CD4-positive, alpha-beta memory T cell (primary cell): ENCODE measurements at regions not wholly inside any gene's neighbourhood (a gene's known extent, or its start where the extent isn't known, plus 50 kb on each side); places are given as distances from the start of the nearest gene placed in this dataset.
"Not testable (repeated sequence)": the region's sequence is repeated elsewhere in the genome, so short reads cannot be mapped to it uniquely, and the experiment has no call there.

ENCODE experiments used
- CTCF ChIA-PET: fragments of 350-600 bp; sonication (Branson Sonifier 250); formaldehyde crosslinking; loops from one replicate; lab custom pipeline; 2021; ENCODE audit warnings: inconsistent platforms; ENCODE audit not compliant: partially characterized antibody; lab: Charles Lee
- POLR2A ChIA-PET: fragments of 350-600 bp; sonication (Branson Sonifier 250); formaldehyde crosslinking; loops from one replicate; lab custom pipeline; 2021; ENCODE audit not compliant: partially characterized antibody; lab: Charles Lee
- DNase-seq, 5 donors: peaks; one replicate each; pipeline versions ENCODE4 v3.0.0 to v3.0.0-alpha.2; 2020 to 2022; ENCODE audit warnings: mixed read lengths in 1 of 5
- H3K27ac ChIP-seq: one replicate; pipeline ENCODE4 v1.7.0; 2013; ENCODE audit warnings: low read depth, low read length
- H3K27me3 ChIP-seq: 2 replicates; pipeline ENCODE4 v1.7.0; 2013; ENCODE audit warnings: mild to moderate bottlenecking, low read length, moderate library complexity; ENCODE audit not compliant: insufficient read depth
- H3K36me3 ChIP-seq: 2 replicates; pipeline ENCODE4 v1.7.0; 2013; ENCODE audit warnings: mild to moderate bottlenecking, low read length, moderate library complexity; ENCODE audit not compliant: insufficient read depth
- H3K4me1 ChIP-seq: 2 replicates; pipeline ENCODE4 v1.7.0; 2013; ENCODE audit warnings: mild to moderate bottlenecking, low read length, moderate library complexity; ENCODE audit not compliant: insufficient read depth
- H3K4me3 ChIP-seq, 2 donors: one replicate each; pipeline ENCODE4 v1.7.0; 2013; ENCODE audit warnings: low read length in 2 of 2, mild to moderate bottlenecking in 1 of 2
- H3K9me3 ChIP-seq, 2 donors: one replicate each; pipeline ENCODE4 v1.7.0; 2013; ENCODE audit warnings: low read length in 2 of 2, control low read depth in 1 of 2; ENCODE audit not compliant: control insufficient read depth in 1 of 2
- H3K27ac Mint-ChIP-seq, 7 donors: one replicate each; pipeline ENCODE4 v1.8.0; 2020 to 2021; ENCODE audit warnings: mixed read lengths in 7 of 7, mild to moderate bottlenecking in 6 of 7, inconsistent platforms in 3 of 7, moderate library complexity in 3 of 7
- H3K27me3 Mint-ChIP-seq, 2 donors: one replicate each; pipeline ENCODE4 v1.8.0; 2020 to 2021; ENCODE audit warnings: mixed read lengths in 2 of 2
- H3K36me3 Mint-ChIP-seq, 2 donors: one replicate each; pipeline ENCODE4 v1.8.0; 2020 to 2021; ENCODE audit warnings: mixed read lengths in 2 of 2, inconsistent platforms in 1 of 2, mild to moderate bottlenecking in 1 of 2
- H3K4me1 Mint-ChIP-seq, 4 donors: one replicate each; pipeline ENCODE4 v1.8.0; 2020 to 2021; ENCODE audit warnings: mixed read lengths in 4 of 4, mild to moderate bottlenecking in 1 of 4
- H3K4me3 Mint-ChIP-seq, 8 donors: one replicate each; pipeline ENCODE4 v1.8.0; 2020 to 2021; ENCODE audit warnings: mixed read lengths in 8 of 8, mild to moderate bottlenecking in 7 of 8, moderate library complexity in 6 of 8, inconsistent platforms in 3 of 8
- H3K9me3 Mint-ChIP-seq, 8 donors: one replicate each; pipeline ENCODE4 v1.8.0; 2020 to 2021; ENCODE audit warnings: mixed read lengths in 8 of 8, mild to moderate bottlenecking in 5 of 8, inconsistent platforms in 3 of 8, moderate library complexity in 1 of 8
- intact Hi-C: fragments of 100-400 bp; cut with micrococcal nuclease; formaldehyde crosslinking; loops from one replicate; pipeline ENCODE4 v1.15.1; 2023

GRCh38 chr3:70435422-70435821 is 123.0 kb upstream of the MDFIC2 start:
- not testable (repeated sequence) for H3K27me3 Mint-ChIP-seq

GRCh38 chr3:70433091-70433490 is 120.7 kb upstream of the MDFIC2 start:
- H3K4me1 ChIP-seq: no peaks in the 10 kb centered on the region
- H3K4me3 ChIP-seq: no peak overlapping the region
- no peak overlapping the region for H3K27ac Mint-ChIP-seq
- H3K27me3 ChIP-seq: no peaks in the 10 kb centered on the region
- peaks cover 0 to 6% (median 0%) of the 10 kb centered on the region in 8 donors for H3K9me3 Mint-ChIP-seq
- H3K36me3 Mint-ChIP-seq: no peaks in the 10 kb centered on the region
- peaks cover 3 to 4% of the 10 kb centered on the region in 2 donors for H3K27me3 Mint-ChIP-seq
- ChIA-PET POLR2A (no interaction called here), CTCF (no interaction called here)
- intact Hi-C loops: no loop called here
- no peak for DNase-seq
- no peaks in the 10 kb centered on the region for H3K4me1 Mint-ChIP-seq
- H3K9me3 ChIP-seq: no peaks in the 10 kb centered on the region
- H3K36me3 ChIP-seq: no peaks in the 10 kb centered on the region
- no peak overlapping the region for H3K4me3 Mint-ChIP-seq
- no peak overlapping the region for H3K27ac ChIP-seq

More at GRCh38 chr3:70435422-70435821, 123.0 kb upstream of the MDFIC2 start:
- H3K9me3 Mint-ChIP-seq, H3K4me3 Mint-ChIP-seq, H3K4me3 ChIP-seq, H3K27me3 ChIP-seq, H3K27ac Mint-ChIP-seq, intact Hi-C loops, H3K27ac ChIP-seq, CTCF ChIA-PET, H3K4me1 Mint-ChIP-seq, H3K36me3 Mint-ChIP-seq, DNase-seq, POLR2A ChIA-PET, H3K9me3 ChIP-seq, H3K4me1 ChIP-seq, H3K36me3 ChIP-seq: not testable (repeated sequence)

GRCh38 chr3:70431911-70432310 is 119.5 kb upstream of the MDFIC2 start:
- H3K36me3 Mint-ChIP-seq: no peaks in the 10 kb centered on the region
- H3K27ac ChIP-seq: no peak overlapping the region
- no peak for DNase-seq
- POLR2A ChIA-PET: no interaction called here
- intact Hi-C loops: no loop called here
- H3K4me3 ChIP-seq: no peak overlapping the region
- H3K9me3 Mint-ChIP-seq: peaks cover 0 to 6% (median 0%) of the 10 kb centered on the region in 8 donors
- no peaks in the 10 kb centered on the region for H3K27me3 ChIP-seq
- H3K4me1 Mint-ChIP-seq: no peaks in the 10 kb centered on the region
- peaks cover 1 to 2% of the 10 kb centered on the region in 2 donors for H3K27me3 Mint-ChIP-seq
- no peaks in the 10 kb centered on the region for H3K4me1 ChIP-seq
- CTCF ChIA-PET: no interaction called here
- no peak overlapping the region for H3K27ac Mint-ChIP-seq
- H3K4me3 Mint-ChIP-seq: no peak overlapping the region
- H3K9me3 ChIP-seq: no peaks in the 10 kb centered on the region
- H3K36me3 ChIP-seq: no peaks in the 10 kb centered on the region

GRCh38 chr3:70426071-70426470 is 113.6 kb upstream of the MDFIC2 start:
- Mint-ChIP-seq H3K27ac (no peak overlapping the region), H3K27me3 (peaks cover 0 to 3% of the 10 kb centered on the region in 2 donors), H3K4me3 (no peak overlapping the region), H3K9me3 (peaks cover 0 to 2% (median 0%) of the 10 kb centered on the region in 8 donors), H3K36me3 (no peaks in the 10 kb centered on the region), H3K4me1 (no peaks in the 10 kb centered on the region)
- intact Hi-C loops: no loop called here
- H3K27ac ChIP-seq: no peak overlapping the region
- H3K27me3 ChIP-seq: no peaks in the 10 kb centered on the region
- no peak overlapping the region for H3K4me3 ChIP-seq
- H3K36me3 ChIP-seq: no peaks in the 10 kb centered on the region
- no peaks in the 10 kb centered on the region for H3K9me3 ChIP-seq
- no peaks in the 10 kb centered on the region for H3K4me1 ChIP-seq
- ChIA-PET POLR2A (no interaction called here), CTCF (no interaction called here)
- DNase-seq: no peak

GRCh38 chr3:70421506-70421905 is 109.1 kb upstream of the MDFIC2 start:
- Mint-ChIP-seq H3K4me3 (no peak overlapping the region), H3K4me1 (no peaks in the 10 kb centered on the region), H3K9me3 (peaks cover 0 to 6% (median under 1%) of the 10 kb centered on the region in 8 donors), H3K36me3 (no peaks in the 10 kb centered on the region), H3K27ac (no peak overlapping the region), H3K27me3 (peaks cover 0 to 6% of the 10 kb centered on the region in 2 donors)
- ChIA-PET POLR2A (no interaction called here), CTCF (no interaction called here)
- no peak for DNase-seq
- no peaks in the 10 kb centered on the region for H3K4me1 ChIP-seq
- intact Hi-C loops: no loop called here
- no peak overlapping the region for H3K27ac ChIP-seq
- no peaks in the 10 kb centered on the region for H3K9me3 ChIP-seq
- H3K36me3 ChIP-seq: no peaks in the 10 kb centered on the region
- H3K27me3 ChIP-seq: no peaks in the 10 kb centered on the region
- H3K4me3 ChIP-seq: no peak overlapping the region

GRCh38 chr3:70409018-70409417 is 96.6 kb upstream of the MDFIC2 start:
- no peak overlapping the region for H3K4me3 Mint-ChIP-seq
- no peaks in the 10 kb centered on the region for H3K27me3 Mint-ChIP-seq
- intact Hi-C loops: no loop called here
- peaks cover 0 to 19% (median 2%) of the 10 kb centered on the region in 8 donors for H3K9me3 Mint-ChIP-seq
- CTCF ChIA-PET: no interaction called here
- Histone ChIP-seq H3K4me3 (no peak overlapping the region), H3K27me3 (no peaks in the 10 kb centered on the region), H3K9me3 (no peaks in the 10 kb centered on the region), H3K27ac (no peak overlapping the region), H3K4me1 (no peaks in the 10 kb centered on the region), H3K36me3 (no peaks in the 10 kb centered on the region)
- no peaks in the 10 kb centered on the region for H3K36me3 Mint-ChIP-seq
- POLR2A ChIA-PET: no interaction called here
- DNase-seq: no peak
- no peaks in the 10 kb centered on the region for H3K4me1 Mint-ChIP-seq
- no peak overlapping the region for H3K27ac Mint-ChIP-seq

GRCh38 chr3:70400194-70400593 is 87.8 kb upstream of the MDFIC2 start:
- Mint-ChIP-seq H3K9me3 (peaks cover 0 to 5% (median 0%) of the 10 kb centered on the region in 8 donors), H3K4me1 (no peaks in the 10 kb centered on the region), H3K36me3 (no peaks in the 10 kb centered on the region), H3K4me3 (no peak overlapping the region), H3K27me3 (no peaks in the 10 kb centered on the region), H3K27ac (no peak overlapping the region)
- Histone ChIP-seq H3K27me3 (no peaks in the 10 kb centered on the region), H3K4me3 (no peak overlapping the region), H3K9me3 (no peaks in the 10 kb centered on the region), H3K36me3 (no peaks in the 10 kb centered on the region), H3K27ac (no peak overlapping the region), H3K4me1 (no peaks in the 10 kb centered on the region)
- ChIA-PET CTCF (no interaction called here), POLR2A (no interaction called here)
- intact Hi-C loops: no loop called here
- no peak for DNase-seq
